ENCODE measurements at regions not wholly inside any gene's neighbourhood (a gene's known extent, or its start where the extent isn't known, plus 50 kb on each side); places are given as distances from the start of the nearest gene placed in this dataset.
"Not testable (repeated sequence)": the region's sequence is repeated elsewhere in the genome, so short reads cannot be mapped to it uniquely, and the experiment has no call there.

- DNase-seq: no peak
These were observed 83.2 kb upstream of the CHST15 start for GRCh38 chr10:124176349-124177179.

GRCh38 chr10:124175701-124176348 lies 82.4 kb upstream of the CHST15 start:
- DNase-seq: no peak

GRCh38 chr10:124174673-124175645 lies 81.6 kb upstream of the CHST15 start:
- no peak for DNase-seq

- no peak for DNase-seq
These were observed 80.7 kb upstream of the CHST15 start for GRCh38 chr10:124174071-124174566.

DNA sequence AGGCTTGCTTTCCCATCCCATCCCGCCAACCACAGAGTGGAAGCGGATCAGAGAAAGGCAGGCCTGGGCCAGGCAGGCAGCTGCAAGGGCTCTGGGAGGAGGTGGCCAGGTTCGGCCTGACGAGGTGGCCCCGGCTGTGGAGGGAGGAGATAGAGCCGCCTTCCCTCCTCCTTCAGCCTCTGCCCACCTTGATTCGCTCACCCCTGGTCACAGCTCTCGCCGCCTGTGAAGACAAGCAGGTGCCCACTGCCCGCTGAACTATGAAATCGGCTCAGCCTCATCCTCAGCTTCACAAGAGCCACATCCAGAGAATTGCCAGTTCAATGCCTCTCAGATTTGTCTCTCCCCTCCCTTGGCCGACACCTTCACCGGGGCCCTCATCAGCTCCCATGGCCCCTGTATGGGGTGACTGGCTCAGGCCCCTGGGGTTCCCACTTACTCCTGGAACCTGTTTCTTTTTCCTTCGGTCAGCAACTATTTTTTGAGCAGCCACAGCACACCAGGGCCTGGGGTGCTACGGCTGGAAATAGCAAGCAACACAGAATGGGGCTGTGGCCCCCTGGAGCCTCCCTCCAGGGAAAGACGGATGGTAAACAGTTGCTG lies 80.0 kb upstream of the CHST15 start:
- no peak for DNase-seq

GRCh38 chr10:124172181-124172916 lies 79.0 kb upstream of the CHST15 start:
- no peak for DNase-seq

GRCh38 chr10:124171561-124171960 lies 78.2 kb upstream of the CHST15 start:
- DNase-seq: no peak

- no peak for DNase-seq
These were observed 77.2 kb upstream of the CHST15 start for GRCh38 chr10:124170631-124171030.

DNA sequence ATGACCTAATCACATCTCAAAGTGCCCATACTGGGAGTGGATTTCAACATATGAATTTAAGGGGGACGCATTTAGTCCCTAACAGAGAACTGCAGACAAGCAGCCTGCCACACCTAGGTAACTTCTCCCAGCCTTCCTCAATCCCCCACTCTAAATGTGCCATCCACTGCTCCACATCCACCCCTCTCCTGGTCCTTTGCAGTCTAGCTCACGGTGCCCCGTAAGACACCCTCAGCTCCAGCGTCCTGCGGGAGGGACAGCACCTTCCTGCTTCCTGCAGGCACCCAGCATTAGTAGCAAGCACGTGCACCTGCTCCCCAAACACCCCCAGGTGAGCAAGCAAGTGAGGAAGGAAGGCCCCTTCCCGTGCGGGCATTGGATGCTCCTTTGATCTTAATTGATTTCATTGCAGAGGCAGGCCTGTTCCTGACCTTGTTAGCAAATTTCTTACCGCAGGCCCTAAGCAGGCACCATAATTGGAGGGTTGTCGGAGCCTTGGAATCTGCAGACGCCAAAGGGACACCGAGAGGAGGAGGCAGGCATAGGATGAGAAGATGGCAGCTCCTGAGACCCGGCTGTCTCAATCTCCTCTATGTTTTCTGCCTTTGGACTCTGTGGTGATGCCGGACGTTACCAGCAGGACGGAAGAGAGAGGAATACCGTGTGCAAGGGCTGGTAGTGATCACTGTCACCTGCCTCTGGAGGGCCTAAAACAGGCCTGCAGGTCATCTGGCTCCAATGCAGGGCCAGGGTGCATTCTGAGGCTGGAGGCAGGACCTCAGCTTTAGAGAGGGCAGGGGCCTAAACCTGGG lies 75.8 kb upstream of the CHST15 start:
- no peak for DNase-seq

DNA sequence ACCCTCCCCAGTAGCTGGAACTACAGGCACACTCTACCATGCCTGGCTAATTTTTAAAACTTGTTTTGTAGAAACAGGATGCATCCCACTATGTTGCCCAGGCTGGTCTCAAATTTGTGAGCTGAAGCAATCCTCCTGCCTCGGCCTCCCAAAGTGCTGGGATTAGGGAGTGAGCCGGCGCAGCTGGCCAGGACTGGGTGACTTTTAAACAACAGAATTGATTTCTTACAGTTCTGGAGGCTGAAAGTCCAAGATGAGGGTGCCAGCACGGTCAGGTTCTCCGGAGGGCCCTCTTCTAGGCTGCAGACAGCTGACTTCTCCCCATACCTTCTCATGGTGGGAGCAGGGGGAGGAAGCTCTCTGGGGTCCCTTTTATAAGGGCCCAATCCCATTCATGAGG lies 75.2 kb upstream of the CHST15 start:
- no peak for DNase-seq

DNA sequence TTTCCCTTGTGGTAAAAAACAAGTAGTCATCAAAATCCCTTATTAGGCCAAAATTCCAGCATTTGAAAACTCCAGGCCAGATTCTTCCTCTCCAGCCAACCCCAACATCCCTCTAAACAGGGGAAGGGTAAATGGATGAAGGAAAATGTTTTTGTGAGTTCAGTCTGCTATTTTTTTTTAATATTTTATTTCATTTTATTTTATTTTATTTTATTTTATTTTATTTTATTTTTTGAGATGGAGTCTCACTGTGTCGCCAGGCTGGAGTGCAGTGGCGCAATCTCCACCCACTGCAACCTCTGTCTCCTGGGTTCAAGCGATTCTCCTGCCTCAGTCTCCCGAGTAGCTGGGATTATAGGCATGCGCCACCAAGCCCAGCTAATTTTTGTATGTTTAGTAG lies 74.5 kb upstream of the CHST15 start:
- DNase-seq: not testable (repeated sequence)

- DNase-seq: no peak
These were observed 73.2 kb upstream of the CHST15 start for GRCh38 chr10:124166431-124167125.

DNA sequence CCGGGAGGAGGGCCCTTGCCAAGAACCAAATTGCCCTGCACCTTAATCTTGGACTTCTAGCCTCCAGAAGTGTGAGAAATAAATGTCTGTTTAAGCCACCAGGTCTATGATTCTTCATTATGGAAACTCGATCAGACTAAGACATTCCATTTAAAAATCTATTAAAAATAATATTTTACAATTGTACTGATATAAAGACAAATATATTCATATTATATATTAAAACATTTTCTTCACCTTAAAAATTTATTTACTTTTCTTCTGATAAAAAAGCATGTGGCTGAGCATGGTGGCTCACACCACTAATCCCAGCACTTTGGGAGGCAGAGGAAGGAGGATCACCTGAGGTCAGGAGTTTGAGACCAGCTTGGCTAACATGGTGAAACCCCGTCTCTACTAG lies 72.4 kb upstream of the CHST15 start:
- no peak for DNase-seq

DNA sequence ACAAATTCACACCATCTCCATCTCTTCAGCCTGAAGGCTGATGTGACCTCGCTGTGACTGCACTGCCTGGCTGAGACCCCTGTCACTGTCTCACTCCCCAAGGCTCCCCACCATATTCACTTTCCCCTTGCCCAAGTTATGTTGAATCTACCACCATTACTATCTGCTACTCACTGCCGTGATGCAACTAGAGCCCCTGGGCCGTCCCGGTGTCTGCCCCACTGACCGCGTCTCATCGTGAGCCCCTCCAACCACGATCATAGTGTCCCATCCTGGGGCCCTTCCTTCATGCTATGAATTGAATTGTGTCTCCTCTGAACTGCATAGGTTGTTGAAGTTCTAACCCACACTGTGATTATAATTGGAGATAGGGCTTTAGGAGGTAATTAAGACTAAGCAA lies 71.9 kb upstream of the CHST15 start:
- DNase-seq: no peak

- DNase-seq: no peak
These were observed 70.9 kb upstream of the CHST15 start for GRCh38 chr10:124164264-124164663.

GRCh38 chr10:124162774-124163354 lies 69.5 kb upstream of the CHST15 start:
- DNase-seq: no peak

DNA sequence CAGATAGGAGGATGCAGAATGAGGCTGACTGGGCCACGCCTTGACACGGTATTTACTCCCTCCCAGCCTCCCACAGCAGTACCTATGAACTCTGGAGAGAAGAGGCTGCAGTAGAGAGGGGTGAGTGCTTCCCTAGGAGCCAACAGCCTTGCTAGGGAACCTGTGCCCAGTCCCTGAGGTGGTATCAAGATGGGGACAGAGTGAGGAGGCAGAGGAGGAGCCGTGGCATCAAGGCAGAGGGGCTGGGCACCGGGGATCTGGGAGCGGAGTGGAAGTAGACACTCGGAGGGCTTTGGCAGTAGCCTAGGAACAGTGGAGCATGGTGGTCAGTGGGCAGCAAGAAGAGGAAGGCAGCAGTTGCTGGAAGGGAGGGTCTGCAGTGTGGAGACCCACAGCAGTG lies 68.7 kb upstream of the CHST15 start:
- DNase-seq: no peak

- no peak for DNase-seq
These were observed 68.2 kb upstream of the CHST15 start for GRCh38 chr10:124161601-124162000.

GRCh38 chr10:124160943-124161582 lies 67.7 kb upstream of the CHST15 start:
- DNase-seq: no peak

GRCh38 chr10:124160176-124160575 lies 66.8 kb upstream of the CHST15 start:
- DNase-seq: no peak
